GM19351 (cell line): ENCODE measurements at regions not wholly inside any gene's neighbourhood (a gene's known extent, or its start where the extent isn't known, plus 50 kb on each side); places are given as distances from the start of the nearest gene placed in this dataset.

ENCODE experiments used
- ATAC-seq: cut with Tn5 transposase; IDR thresholded peaks from one replicate; pipeline ENCODE4 v1.9.1; 2021; ENCODE audit warnings: mild to moderate bottlenecking, moderate library complexity; ENCODE audit not compliant: unreplicated experiment

GRCh38 chr21:22536509-22536908 lies 1538.3 kb downstream of the NCAM2 start:
- ATAC-seq, result no peak

- ATAC-seq, result no peak
Observed at GRCh38 chr21:22544747-22545146, 1546.5 kb downstream of the NCAM2 start.

- ATAC-seq, result no peak
Observed at GRCh38 chr21:22552390-22552789, 1554.2 kb downstream of the NCAM2 start.

GRCh38 chr21:22554690-22555316 lies 1556.6 kb downstream of the NCAM2 start:
- no peak for ATAC-seq

- no peak for ATAC-seq
Observed at GRCh38 chr21:22556829-22557228, 1558.6 kb downstream of the NCAM2 start.

GRCh38 chr21:22561946-22562345 lies 1563.7 kb downstream of the NCAM2 start:
- no peak for ATAC-seq

- ATAC-seq, result no peak
Observed at GRCh38 chr21:22573834-22574233, 1575.6 kb downstream of the NCAM2 start.

GRCh38 chr21:22575165-22575584 lies 1577.0 kb downstream of the NCAM2 start:
- ATAC-seq, result no peak

GRCh38 chr21:22579741-22580140 lies 1581.5 kb downstream of the NCAM2 start:
- ATAC-seq, result no peak

- no peak for ATAC-seq
Observed at GRCh38 chr21:22582026-22582425, 1583.8 kb downstream of the NCAM2 start.

- no peak for ATAC-seq
Observed at GRCh38 chr21:22584308-22584707, 1586.1 kb downstream of the NCAM2 start.

GRCh38 chr21:22585558-22585957 lies 1587.3 kb downstream of the NCAM2 start:
- no peak for ATAC-seq

GRCh38 chr21:22597660-22598255 lies 1599.5 kb downstream of the NCAM2 start:
- ATAC-seq, result no peak

- no peak for ATAC-seq
Observed at GRCh38 chr21:22609802-22610201, 1611.6 kb downstream of the NCAM2 start.

- no peak for ATAC-seq
Observed at GRCh38 chr21:22627911-22628310, 1629.7 kb downstream of the NCAM2 start.

GRCh38 chr21:22630953-22631465 lies 1632.8 kb downstream of the NCAM2 start:
- no peak for ATAC-seq

GRCh38 chr21:22632176-22632575 lies 1634.0 kb downstream of the NCAM2 start:
- no peak for ATAC-seq

GRCh38 chr21:22649246-22649645 lies 1651.0 kb downstream of the NCAM2 start:
- no peak for ATAC-seq

- ATAC-seq, result no peak
Observed at GRCh38 chr21:22650226-22650625, 1652.0 kb downstream of the NCAM2 start.

GRCh38 chr21:22657781-22658180 lies 1659.6 kb downstream of the NCAM2 start:
- ATAC-seq, result no peak

GRCh38 chr21:22670148-22670547 lies 1671.9 kb downstream of the NCAM2 start:
- ATAC-seq, result no peak

- no peak for ATAC-seq
Observed at GRCh38 chr21:22679207-22679606, 1681.0 kb downstream of the NCAM2 start.

GRCh38 chr21:22691658-22692057 lies 1693.4 kb downstream of the NCAM2 start:
- no peak for ATAC-seq
